DND-41 (cell line): ENCODE measurements at regions not wholly inside any gene's neighbourhood (a gene's known extent, or its start where the extent isn't known, plus 50 kb on each side); places are given as distances from the start of the nearest gene placed in this dataset.

Experiments used
- ATAC-seq: fragments of 200-7000 bp; cut with Tn5 transposase; 3 replicates; pipeline ENCODE4 v1.9.1; 2021; ENCODE audit warnings: low read depth; ENCODE audit not compliant: insufficient read depth
- DNase-seq: peaks from one replicate; pipeline ENCODE4 v3.0.0-alpha.2; 2020
- H2AFZ ChIP-seq: 2 replicates; pipeline ENCODE4 v1.6.0; 2012; ENCODE audit warnings: low read depth, low read length
- H3K27ac ChIP-seq: 2 replicates; pipeline ENCODE4 v1.5.1; 2012; ENCODE audit warnings: low read length, inconsistent platforms
- H3K27me3 ChIP-seq: fragments of 200-600 bp; sonication (generic); 2 replicates; pipeline ENCODE4 v1.6.0; 2012; ENCODE audit warnings: low read length, mild to moderate bottlenecking, inconsistent platforms; ENCODE audit not compliant: insufficient read depth, poor library complexity
- H3K36me3 ChIP-seq: 2 replicates; pipeline ENCODE4 v1.5.1; 2012; ENCODE audit warnings: low read length, inconsistent platforms; ENCODE audit not compliant: insufficient read depth
- H3K4me1 ChIP-seq: 2 replicates; pipeline ENCODE4 v1.5.1; 2012; ENCODE audit warnings: mild to moderate bottlenecking, low read length; ENCODE audit not compliant: insufficient read depth
- H3K4me2 ChIP-seq: 2 replicates; pipeline ENCODE4 v1.6.0; 2012; ENCODE audit warnings: mild to moderate bottlenecking, moderate library complexity, low read length, inconsistent platforms; ENCODE audit not compliant: insufficient read depth
- H3K4me3 ChIP-seq, 2 experiments: fragments of 200-600 bp in 1 of 2; shearing (Covaris generic) in 1 of 2; 2 replicates each; pipeline ENCODE4 v1.5.1; 2012 to 2016; ENCODE audit warnings: inconsistent platforms in 2 of 2, low read length in 2 of 2, mild to moderate bottlenecking in 2 of 2, low read depth in 1 of 2, moderate library complexity in 1 of 2
- H3K79me2 ChIP-seq: 2 replicates; pipeline ENCODE4 v1.6.0; 2012; ENCODE audit warnings: low read length, inconsistent platforms; ENCODE audit not compliant: insufficient read depth
- H3K9ac ChIP-seq: 2 replicates; pipeline ENCODE4 v1.6.0; 2012; ENCODE audit warnings: low read depth, mild to moderate bottlenecking, inconsistent platforms, low read length, moderate library complexity
- H3K9me3 ChIP-seq: 2 replicates; pipeline ENCODE4 v1.5.1; 2012; ENCODE audit warnings: low read length, moderate library complexity, mild to moderate bottlenecking, inconsistent platforms; ENCODE audit not compliant: insufficient read depth, severe bottlenecking
- H4K20me1 ChIP-seq: 2 replicates; pipeline ENCODE4 v1.6.0; 2012; ENCODE audit warnings: low read length; ENCODE audit not compliant: insufficient read depth
- EZH2 ChIP-seq: IDR thresholded peaks from 3 replicates; pipeline ENCODE4 v1.6.1; 2012; ENCODE audit warnings: borderline replicate concordance, low read depth, mild to moderate bottlenecking, moderate library complexity, low read length, inconsistent platforms; ENCODE audit not compliant: severe bottlenecking
- TF ChIP-seq, protein P1 (sequence below): IDR thresholded peaks from 2 replicates; pipeline ENCODE4 v1.5.1; 2012; ENCODE audit warnings: borderline replicate concordance, low read length, moderate library complexity, mild to moderate bottlenecking; ENCODE audit not compliant: poor library complexity, severe bottlenecking; ENCODE audit errors: extremely low read depth

GRCh38 chr6:125539892-125540291, 209.5 kb upstream of the HEY2 start:
- Histone ChIP-seq H3K27me3 (no peaks in the 10 kb centered on the region), H3K36me3 (no peaks in the 10 kb centered on the region), H2AFZ (no peak overlapping the region), H3K4me3 (no peak overlapping the region), H3K27ac (no peak overlapping the region), H3K9me3 (no peaks in the 10 kb centered on the region), H4K20me1 (no peaks in the 10 kb centered on the region), H3K4me2 (no peak overlapping the region), H3K9ac (no peak overlapping the region), H3K79me2 (no peaks in the 10 kb centered on the region), H3K4me1 (no peaks in the 10 kb centered on the region)
- TF ChIP-seq, protein P1, sequence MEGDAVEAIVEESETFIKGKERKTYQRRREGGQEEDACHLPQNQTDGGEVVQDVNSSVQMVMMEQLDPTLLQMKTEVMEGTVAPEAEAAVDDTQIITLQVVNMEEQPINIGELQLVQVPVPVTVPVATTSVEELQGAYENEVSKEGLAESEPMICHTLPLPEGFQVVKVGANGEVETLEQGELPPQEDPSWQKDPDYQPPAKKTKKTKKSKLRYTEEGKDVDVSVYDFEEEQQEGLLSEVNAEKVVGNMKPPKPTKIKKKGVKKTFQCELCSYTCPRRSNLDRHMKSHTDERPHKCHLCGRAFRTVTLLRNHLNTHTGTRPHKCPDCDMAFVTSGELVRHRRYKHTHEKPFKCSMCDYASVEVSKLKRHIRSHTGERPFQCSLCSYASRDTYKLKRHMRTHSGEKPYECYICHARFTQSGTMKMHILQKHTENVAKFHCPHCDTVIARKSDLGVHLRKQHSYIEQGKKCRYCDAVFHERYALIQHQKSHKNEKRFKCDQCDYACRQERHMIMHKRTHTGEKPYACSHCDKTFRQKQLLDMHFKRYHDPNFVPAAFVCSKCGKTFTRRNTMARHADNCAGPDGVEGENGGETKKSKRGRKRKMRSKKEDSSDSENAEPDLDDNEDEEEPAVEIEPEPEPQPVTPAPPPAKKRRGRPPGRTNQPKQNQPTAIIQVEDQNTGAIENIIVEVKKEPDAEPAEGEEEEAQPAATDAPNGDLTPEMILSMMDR = no peak
- TF ChIP-seq EZH2 = no peak
- ATAC-seq (no peak), DNase-seq (no peak)

DNA sequence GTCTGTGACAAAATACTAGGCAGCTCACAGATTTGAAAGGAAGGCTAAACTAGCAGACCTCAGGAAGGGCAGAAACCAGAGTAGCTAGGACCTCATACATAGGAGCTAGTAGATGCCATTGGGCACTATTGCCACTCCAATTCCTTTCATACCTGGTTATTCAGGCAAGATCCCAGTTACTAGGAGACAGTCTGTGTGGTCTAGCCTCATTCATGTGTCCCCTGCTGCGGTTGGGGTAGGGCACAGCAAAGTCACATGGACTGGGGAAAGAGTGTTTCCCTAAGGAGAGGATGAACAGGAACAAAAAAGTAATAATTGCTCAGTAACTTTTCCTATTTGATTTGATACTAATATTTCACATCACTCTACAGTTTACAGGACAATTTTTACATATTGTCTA, 204.6 kb upstream of the HEY2 start:
- H3K4me1 ChIP-seq = no peaks in the 10 kb centered on the region
- DNase-seq (no peak), ATAC-seq (no peak)
- H2AFZ ChIP-seq = no peak overlapping the region
- TF ChIP-seq, protein P1 = no peak
- H3K9me3 ChIP-seq = no peaks in the 10 kb centered on the region
- H3K79me2 ChIP-seq = no peaks in the 10 kb centered on the region
- no peak overlapping the region for H3K4me3 ChIP-seq
- H3K9ac ChIP-seq = no peak overlapping the region
- H3K4me2 ChIP-seq = no peak overlapping the region
- H3K36me3 ChIP-seq = no peaks in the 10 kb centered on the region
- H3K27me3 ChIP-seq = no peaks in the 10 kb centered on the region
- no peak overlapping the region for H3K27ac ChIP-seq
- H4K20me1 ChIP-seq = no peaks in the 10 kb centered on the region

GRCh38 chr6:125546841-125547251, 202.6 kb upstream of the HEY2 start:
- H3K9me3 ChIP-seq = no peaks in the 10 kb centered on the region
- H3K4me1 ChIP-seq = no peaks in the 10 kb centered on the region
- H3K9ac ChIP-seq = no peak overlapping the region
- H3K79me2 ChIP-seq = no peaks in the 10 kb centered on the region
- no peak for DNase-seq
- TF ChIP-seq, protein P1 = no peak
- no peak for TF ChIP-seq EZH2
- no peak overlapping the region for H3K4me2 ChIP-seq
- no peaks in the 10 kb centered on the region for H3K36me3 ChIP-seq
- no peaks in the 10 kb centered on the region for H4K20me1 ChIP-seq
- no peak overlapping the region for H3K4me3 ChIP-seq
- no peaks in the 10 kb centered on the region for H3K27me3 ChIP-seq
- no peak overlapping the region for H2AFZ ChIP-seq
- H3K27ac ChIP-seq = no peak overlapping the region
- ATAC-seq = no peak

DNA sequence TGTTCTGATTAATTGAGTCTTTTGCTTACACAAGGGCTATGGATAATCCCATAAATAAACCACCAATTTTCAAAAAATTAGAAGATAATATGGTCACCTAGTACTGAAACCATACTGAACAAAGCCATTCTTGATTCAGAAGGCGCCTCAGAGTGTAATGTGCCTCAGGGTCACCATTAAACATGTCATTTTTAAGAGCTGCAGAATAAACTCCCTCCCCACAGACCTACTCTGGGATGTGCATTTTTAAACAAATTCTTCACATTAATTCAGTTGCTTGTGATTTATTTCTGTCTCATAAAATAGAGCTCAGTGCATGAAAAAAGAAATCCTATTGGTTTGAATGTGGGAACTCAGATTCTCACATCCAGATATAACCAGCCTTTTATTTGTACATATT, 202.1 kb upstream of the HEY2 start:
- no peak for DNase-seq
- no peak overlapping the region for H2AFZ ChIP-seq
- no peaks in the 10 kb centered on the region for H3K4me1 ChIP-seq
- H3K36me3 ChIP-seq = no peaks in the 10 kb centered on the region
- H3K27me3 ChIP-seq = no peaks in the 10 kb centered on the region
- no peak overlapping the region for H3K27ac ChIP-seq
- no peak overlapping the region for H3K4me2 ChIP-seq
- no peaks in the 10 kb centered on the region for H3K79me2 ChIP-seq
- no peaks in the 10 kb centered on the region for H4K20me1 ChIP-seq
- TF ChIP-seq, protein P1 = no peak
- no peak for TF ChIP-seq EZH2
- H3K4me3 ChIP-seq = no peak overlapping the region
- no peaks in the 10 kb centered on the region for H3K9me3 ChIP-seq
- ATAC-seq = no peak
- no peak overlapping the region for H3K9ac ChIP-seq
